Limb (tissue), 2 donors: ENCODE measurements at regions not wholly inside any gene's neighbourhood (a gene's known extent, or its start where the extent isn't known, plus 50 kb on each side); places are given as distances from the start of the nearest gene placed in this dataset.
A peak's percentile ranks its signal among the peaks of the same experiment; 100 is the strongest.
"Not testable (repeated sequence)": the region's sequence is repeated elsewhere in the genome, so short reads cannot be mapped to it uniquely, and the experiment has no call there.

Experiments
- DNase-seq, 2 donors: peaks; one replicate each; pipeline ENCODE4 v3.0.0-alpha.2; 2016; ENCODE audit errors: extremely low spot score in 2 of 2

GRCh38 chr4:177494791-177495190 is 52.6 kb upstream of the AGA start:
- no peak for DNase-seq

- DNase-seq = not testable (repeated sequence)
Measured at GRCh38 chr4:177495626-177496025, 53.4 kb upstream of the AGA start.

DNA sequence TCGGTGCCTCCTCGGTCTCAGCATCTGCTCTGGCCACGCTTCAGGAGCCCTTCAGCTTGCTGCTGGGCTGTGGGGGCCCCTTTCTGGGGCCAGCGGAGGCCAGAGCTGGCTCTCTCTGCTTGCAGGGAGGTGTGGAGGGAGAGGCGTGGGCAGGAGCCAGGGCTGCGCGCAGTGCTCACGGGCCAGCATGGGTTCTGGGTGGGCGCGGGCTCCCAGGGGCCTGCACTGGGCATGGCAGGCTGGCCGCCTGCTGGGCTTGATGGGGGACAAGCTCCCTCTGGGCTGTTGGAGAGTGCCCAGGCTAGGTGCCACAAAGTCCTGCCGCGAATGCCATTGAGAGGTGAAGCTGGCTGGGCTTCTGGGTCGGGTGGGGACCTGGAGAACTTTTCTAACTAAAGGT is 57.3 kb upstream of the AGA start:
- DNase-seq = no peak

DNA sequence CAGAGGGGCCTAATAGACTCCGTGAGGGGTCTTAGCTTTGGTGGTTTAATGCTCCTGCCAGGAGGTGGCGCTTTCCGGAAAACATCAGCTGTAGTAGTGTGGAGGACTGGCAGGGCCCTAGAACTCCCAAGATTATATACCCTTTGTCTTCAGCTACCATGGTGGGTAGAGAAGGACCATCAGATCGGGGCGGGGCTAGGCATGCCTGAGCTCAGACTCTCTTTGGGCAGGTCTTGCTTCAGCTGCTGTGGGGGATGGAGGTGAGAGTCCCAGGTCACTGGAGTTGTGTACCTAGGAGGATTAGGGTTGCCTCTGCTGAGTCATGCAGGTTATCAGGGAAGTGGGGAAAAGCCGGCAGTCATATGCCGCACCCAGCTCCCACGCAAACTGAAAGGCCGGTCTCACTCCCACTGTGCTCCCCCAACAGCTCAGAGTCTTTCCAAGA is 63.0 kb upstream of the AGA start:
- no peak for DNase-seq

DNA sequence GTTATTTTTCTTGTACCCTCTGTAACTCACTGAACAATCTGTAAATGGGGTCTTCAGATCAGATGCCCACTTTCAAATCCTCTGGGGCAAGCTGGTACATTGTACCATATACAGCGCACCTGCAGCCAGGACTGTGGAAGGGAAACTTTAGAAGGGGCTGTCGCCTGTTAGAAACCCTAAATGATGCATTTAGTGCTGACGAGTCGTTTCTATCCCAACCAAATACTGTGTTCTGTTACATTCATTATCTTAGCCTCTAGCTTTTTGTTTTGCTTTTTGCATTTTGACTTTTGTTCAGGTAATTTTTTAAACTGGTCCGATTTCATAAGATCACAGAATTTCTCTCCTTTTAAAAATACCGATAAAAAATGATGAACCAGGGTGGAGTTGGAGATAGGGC is 66.4 kb upstream of the AGA start:
- DNase-seq = no peak

DNA sequence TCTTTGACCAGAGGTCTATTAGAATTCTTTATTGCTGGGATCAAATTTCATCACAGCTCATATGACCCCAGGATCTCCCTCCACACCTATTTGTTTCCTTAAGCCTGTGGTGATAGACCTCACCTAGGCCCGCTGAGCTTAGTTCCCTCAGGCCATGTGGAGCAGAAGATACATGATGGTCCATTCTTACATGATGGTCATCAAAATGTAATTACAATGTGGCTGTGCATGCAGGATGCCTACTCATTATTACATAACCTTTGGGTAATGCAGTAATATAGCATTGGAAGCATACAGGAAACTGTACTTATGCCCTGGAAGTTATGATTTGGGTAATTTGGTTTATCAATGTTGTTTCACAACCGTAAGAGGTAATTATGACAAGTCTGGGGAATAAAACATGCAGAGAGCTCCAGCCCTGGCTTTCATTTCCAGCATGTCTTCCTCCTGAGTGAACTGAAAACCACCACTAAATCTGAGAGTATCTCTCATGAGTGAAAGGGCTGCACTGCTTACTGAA is 67.0 kb upstream of the AGA start:
- DNase-seq = no peak

DNA sequence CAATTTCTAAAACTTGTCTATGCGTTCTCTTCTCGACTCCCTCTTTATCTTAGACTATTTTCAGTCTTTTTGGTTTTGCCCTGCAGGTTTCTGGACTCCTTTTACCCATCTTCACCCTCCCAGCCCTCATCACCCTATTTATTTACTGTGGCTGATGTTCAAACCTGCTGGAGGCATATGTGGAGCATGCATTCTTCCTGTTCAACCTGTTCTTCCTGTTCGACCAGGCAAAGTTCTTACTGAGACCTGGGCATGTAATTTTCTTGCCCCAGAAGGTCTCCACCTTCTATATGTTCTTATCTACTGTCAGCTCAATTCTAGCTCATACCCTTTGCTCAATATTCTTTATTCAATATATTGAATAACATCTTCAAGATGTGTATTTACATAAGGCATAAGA is 69.4 kb upstream of the AGA start:
- no peak for DNase-seq

DNA sequence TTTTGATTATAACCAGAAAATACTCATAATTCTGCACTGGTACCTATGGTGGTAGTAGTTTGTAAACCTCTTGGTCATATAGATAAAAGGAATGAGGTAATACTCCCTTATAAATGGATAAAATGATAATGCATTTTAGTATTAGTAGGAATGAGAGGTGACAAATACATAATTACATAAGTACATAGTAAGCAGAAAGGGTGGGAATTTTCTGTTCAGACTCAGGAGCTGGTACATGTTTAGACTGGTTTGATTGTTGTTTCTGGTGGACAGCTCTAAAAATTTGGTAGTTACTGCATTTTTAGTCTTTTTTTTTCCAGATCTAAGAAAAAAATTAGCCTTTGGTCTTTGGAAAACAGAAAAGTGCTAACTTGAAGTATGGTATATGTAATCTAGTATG is 70.4 kb upstream of the AGA start:
- DNase-seq = no peak

DNA sequence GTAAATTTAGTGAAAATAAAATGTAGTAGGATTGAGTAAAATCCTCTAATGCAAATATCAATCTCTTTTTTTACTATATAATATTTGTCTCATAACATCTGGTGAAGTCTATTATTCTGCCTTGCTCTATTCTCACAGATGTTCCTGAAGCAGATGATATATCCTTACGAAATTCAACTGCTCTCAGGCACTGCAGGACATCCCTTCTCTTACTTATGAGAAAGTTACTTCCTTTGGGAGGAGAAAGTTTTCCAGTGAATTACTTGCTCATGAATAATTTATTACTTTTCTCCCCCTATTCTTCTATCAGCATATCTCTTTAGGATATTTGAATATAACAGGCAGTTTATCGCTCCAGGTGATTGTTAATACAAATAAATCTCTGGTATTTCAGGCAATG is 75.6 kb upstream of the AGA start:
- no peak for DNase-seq

DNA sequence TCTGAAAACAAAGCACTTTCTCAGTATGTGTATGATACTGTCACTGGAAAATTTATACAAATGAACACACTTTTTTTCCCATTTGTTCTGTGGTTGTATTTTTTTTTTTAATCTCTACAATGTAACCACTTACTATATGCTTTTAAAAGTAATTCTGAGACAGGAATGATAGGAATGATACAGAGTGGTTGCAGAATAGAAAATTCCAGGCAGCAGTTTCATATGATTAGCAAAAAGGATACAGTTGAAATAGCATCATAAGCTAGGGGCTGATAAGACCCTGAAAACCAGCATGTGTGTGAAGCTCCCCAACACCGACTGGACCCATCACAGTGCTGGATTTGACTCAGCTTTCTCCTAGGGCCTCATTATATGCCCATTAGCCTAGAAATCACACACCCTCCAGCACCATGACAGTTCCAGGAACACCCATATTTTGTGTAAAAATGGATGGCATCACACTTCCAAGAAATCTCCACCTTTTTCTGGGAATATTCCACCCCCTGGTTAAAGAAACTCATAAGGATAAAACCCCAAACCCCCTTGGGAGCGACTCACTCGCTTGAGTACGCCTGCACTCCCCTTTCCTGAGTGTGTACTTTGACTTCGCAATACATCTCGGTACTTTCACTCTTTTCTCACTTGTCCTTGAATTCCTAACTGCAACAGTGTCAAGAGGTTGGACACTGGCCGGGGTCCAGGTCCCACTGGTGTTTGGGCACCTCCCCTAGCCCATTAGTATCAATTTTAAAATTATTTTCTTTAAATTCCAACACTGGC is 77.4 kb upstream of the AGA start:
- DNase-seq = no peak

DNA sequence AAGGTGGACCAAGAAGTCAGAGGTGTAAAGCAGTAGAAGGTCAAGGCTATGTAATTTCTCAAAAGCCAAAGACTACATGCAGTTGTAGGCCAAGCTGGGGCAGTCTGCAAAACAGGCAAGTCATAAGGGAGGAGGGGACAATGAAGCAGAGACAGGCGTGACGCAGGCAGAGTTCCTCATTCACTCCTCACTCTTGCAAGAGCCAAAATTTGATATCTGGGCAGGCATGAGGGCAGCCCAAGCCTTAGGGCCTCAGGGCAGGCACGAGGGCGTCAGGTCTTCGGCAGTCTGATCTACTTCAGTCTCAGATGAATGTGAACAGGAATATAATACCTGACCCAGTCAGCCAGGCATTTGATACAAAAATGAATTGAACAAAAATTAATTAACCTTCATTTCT is 86.4 kb upstream of the AGA start:
- DNase-seq = no peak

DNA sequence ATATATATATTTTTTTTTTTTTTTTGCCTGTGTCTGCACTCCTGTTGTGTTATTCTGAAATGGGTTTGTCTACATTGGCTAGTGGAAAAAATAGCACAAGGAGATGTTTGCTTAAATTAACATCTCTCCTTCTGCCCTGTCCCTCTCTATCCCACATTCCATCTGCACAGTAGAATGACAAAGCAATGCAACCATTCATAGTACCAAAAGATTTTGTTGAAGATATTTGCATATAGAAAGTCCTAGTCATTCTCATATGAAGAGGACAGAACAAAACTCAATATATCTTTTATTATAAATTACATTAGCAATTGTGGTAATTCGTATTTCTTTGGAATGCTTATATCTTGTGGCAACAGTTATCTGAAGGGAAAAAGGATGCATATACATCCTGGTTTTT is 88.3 kb upstream of the AGA start:
- DNase-seq = no peak

DNA sequence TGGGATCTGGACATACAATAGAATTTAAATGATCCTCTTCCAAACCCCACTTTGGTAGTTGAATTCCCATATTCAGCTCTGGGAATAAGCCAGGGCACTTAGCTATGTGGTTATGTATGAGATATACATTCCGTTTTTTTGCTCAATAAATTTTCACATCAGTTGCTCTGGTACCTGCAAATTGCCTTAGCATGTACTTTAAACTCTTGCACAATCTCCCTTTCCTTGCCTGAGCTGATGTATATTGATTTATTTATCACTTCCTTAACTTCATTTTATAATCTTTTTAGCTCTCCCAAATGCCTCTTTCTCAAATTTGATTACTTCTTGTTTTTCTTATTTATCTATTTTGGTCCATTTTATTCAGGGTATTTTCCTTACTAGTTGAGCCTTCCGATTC is 90.1 kb upstream of the AGA start:
- DNase-seq = no peak

GRCh38 chr4:177534841-177535240 is 92.6 kb upstream of the AGA start:
- not testable (repeated sequence) for DNase-seq

GRCh38 chr4:177546745-177547144 is 104.5 kb upstream of the AGA start:
- no peak for DNase-seq

DNA sequence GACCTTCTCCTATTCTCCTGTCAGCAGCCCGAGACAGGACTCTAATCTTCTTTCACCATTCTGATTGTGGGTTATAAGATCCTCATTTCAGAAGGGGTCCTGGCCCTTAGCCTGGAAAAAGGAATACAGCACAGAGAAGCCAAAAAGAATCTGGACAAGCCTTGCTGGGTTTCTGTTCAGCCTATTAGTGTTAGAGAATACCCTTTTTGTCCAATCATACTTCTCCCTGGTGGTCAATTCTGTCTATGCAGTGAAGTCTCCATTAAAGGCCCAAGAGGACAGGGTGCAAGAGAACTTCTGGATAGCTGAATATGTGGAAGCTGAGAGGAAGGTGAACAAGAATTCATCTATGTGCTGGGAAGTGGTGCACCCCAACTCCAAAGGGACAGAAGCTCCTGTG is 105.7 kb upstream of the AGA start:
- no peak for DNase-seq

GRCh38 chr4:177555007-177555574 is 112.9 kb upstream of the AGA start:
- DNase-seq = no peak

GRCh38 chr4:177557416-177557815 is 115.2 kb upstream of the AGA start:
- DNase-seq = no peak

DNA sequence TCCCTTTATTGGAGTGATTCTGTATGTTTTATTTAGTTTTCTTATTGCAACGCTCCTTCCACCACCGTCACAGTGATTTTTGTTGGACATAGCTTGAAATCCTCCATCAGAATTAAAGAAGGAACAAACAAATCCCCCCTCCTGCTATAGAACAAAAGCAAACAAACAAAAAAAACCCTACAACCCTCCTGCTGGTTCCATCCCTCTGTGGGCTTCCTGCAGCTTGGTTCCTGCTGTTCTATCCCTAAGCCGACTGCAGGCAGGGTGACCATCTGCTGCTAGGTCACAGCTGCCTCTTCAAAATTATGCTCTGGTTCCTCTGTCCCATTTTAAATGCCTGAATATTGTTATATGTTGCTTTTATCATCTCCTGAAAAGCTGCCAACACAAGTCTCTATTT is 116.8 kb upstream of the AGA start:
- no peak for DNase-seq

- DNase-seq = no peak
Measured at GRCh38 chr4:177562163-177562562, 119.9 kb upstream of the AGA start.

DNA sequence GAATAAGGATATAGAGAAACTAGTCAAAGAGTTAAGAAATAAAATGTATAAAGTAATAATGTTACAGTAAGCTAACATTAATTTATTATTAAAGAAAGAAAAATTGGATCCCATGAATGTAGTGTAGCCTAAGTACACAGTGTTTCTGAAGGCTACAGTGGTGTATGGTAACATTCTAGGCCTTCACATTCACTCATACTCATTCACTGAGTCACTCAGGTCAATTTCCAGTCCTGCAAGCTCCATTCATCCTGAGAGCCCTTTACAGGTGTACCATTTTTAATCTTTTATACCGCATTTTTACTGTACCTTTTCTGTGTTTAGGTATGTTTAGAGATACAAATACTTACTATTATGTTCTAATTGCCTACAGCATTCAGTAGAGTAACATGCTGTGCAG is 120.6 kb upstream of the AGA start:
- no peak for DNase-seq

DNA sequence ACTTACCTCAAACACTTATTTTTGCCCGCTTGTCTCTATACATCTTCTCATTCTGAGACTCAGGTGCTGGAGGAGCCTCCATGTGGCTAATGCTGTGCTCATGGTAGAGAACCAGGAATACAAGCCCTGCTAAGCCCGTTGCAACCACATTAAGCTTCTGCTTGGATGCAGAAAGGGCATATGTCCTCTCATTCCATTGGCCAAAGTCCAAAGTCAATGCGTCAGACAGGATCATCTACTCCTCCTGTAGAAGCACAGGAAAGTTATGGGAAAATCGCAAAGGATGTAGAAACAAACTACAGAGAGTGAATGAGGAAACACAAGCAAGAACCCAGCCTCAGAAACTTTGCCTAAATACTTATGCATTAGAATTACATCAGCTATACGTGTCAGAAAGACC is 124.5 kb upstream of the AGA start:
- DNase-seq = no peak

DNA sequence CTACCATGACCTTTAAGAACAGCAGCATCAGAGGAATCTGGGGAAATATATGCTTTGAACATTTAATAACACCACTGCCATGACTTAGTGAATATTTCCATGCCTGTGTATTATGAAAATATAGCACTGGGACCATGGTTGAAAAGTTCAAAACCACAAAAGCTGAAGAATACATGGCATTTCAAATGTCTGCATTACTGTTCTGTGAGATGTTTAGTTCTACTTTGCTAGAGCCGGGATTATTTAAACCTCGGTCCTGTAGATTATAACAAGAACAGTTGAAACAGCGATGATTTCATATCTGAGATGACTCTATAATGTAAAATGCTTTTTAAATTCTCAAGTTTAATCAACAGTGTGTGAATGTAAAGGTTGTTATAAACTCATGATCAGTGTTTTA is 126.7 kb upstream of the AGA start:
- peak in 1 of 2 donors; percentile 2 for DNase-seq
